ENCODE measurements at regions not wholly inside any gene's neighbourhood (a gene's known extent, or its start where the extent isn't known, plus 50 kb on each side); places are given as distances from the start of the nearest gene placed in this dataset.
A peak's percentile ranks its signal among the peaks of the same experiment; 100 is the strongest.

- DNase-seq, result no peak
Measured at GRCh38 chr17:73958453-73958852, 245.0 kb upstream of the RPL38 start.

DNA sequence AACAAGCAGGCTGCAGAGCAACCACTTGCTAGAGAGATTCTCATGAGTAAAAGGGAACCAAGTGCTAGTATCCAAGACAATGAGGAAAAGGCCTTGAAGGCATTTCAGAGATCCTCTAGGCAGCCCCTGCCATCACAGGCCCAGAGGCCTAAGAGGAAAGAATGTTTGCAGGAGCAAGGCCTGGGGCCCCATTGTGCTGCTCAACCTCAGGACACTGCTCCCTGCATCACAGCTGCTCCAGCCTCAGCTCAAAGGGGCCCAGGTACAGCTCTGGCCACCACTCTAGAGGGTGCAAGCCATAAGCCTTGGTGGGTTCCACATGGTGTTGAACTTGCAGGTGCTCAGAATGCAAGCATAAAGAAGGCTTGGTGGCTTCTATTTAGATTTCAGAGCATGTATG, 243.0 kb upstream of the RPL38 start:
- DNase-seq, result no peak

DNA sequence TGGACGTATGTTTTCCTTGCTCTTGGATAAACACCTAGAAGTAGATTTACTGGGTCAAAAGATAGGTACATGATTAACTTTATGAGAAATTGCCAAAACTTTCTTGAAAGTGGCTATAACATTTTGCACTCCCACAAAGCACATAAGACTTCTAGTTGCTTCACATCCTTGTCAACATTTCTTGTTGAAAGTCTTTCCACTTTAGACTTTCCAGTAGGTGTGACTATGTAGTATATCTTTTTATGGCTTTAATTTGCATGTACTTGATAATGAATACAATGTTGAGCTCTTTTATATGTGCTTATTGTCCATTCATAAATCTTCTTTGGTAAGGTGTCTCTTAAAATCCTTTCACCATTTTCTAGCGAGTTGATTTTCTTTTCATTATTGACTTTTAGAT, 241.2 kb upstream of the RPL38 start:
- no peak for DNase-seq

GRCh38 chr17:73968680-73969079, 234.8 kb upstream of the RPL38 start:
- no peak for DNase-seq

- no peak for DNase-seq
Measured at GRCh38 chr17:73969956-73970355, 233.5 kb upstream of the RPL38 start.

GRCh38 chr17:73971127-73971526, 232.4 kb upstream of the RPL38 start:
- no peak for DNase-seq

- DNase-seq, result no peak
Measured at GRCh38 chr17:73972056-73972455, 231.4 kb upstream of the RPL38 start.

GRCh38 chr17:73972901-73973300, 230.6 kb upstream of the RPL38 start:
- DNase-seq, result no peak

GRCh38 chr17:73973586-73974409, 229.7 kb upstream of the RPL38 start:
- DNase-seq, result no peak

- no peak for DNase-seq
Measured at GRCh38 chr17:73974536-73974935, 228.9 kb upstream of the RPL38 start.

DNA sequence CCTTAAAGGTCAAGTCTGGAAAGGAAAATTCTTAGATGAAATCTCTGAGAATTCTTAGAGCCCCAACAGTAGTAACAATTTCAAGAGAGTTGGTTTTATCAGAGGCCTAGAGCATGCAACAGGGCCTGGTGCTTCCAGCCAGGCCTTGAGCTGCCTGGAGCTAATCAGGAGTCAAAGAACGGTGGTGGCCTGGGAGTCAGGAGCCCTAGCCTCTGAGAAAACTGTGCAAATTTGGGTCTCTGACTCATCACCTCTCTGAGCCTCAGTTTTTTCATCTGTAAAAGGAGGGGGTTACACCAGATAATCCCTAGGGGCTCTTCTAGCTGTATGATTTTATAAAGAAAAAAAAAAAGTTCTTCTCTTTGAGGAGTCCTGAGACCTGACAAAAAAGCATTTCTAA, 227.3 kb upstream of the RPL38 start:
- no peak for DNase-seq

- peak; percentile 81 for DNase-seq
Measured at GRCh38 chr17:73976676-73977521, 226.6 kb upstream of the RPL38 start.

DNA sequence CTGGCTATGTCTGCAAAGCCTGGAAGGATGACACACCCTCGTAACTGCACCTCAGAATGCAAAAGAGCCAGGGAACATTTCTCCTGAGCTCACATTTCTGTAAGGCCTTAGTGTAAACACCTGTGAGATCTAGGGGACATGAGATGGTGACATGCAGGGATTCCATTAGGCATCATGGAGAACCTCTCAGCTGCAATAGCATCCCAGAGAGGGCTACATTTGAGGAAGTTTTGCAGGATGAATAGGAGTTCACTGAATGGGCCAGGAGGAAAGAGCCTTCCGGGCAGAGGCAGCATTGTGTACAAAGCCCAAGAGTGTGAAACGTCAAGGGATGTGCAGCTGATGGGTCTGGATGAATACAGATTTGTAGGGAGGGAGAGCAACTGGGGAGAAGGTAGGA, 223.0 kb upstream of the RPL38 start:
- DNase-seq, result no peak

- DNase-seq, result no peak
Measured at GRCh38 chr17:73982871-73983270, 220.6 kb upstream of the RPL38 start.

DNA sequence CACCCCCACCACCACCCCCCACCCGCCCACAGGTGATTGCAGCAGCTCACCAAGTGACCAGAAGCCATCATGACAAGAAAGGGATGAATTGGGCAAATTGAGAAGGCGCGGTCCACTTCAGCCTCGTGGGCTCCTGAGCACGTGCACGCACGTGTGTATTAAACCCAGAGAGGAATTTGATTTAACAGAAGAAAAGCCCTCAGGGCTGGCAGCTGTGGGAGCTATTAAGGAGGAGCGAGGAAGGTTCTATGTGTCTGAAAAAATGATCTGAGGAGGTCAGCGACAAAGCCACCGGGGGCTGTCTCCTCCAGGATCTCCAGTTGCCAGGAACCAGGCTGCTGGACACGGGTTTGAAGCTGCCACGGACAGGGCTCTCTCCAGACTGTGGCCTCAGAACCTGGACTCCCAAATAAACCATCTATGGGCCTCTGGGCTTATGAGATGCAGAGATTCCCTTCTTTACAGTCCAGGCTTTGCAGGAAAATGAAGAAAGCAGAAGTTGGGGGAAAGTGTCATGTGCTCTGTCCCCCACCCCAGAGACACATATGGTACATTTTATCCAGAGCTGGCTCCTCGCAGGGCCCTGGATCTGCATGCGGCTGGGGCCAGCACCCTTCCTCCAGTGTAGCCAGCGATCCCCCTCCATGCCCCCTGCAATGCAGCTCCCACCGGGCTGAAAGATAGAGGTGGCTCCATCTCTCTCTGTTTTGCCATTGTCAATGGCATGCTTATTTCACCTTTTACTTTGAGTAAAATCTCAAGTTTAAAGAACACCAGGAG, 219.7 kb upstream of the RPL38 start:
- no peak for DNase-seq

GRCh38 chr17:73984941-73985340, 218.5 kb upstream of the RPL38 start:
- no peak for DNase-seq

DNA sequence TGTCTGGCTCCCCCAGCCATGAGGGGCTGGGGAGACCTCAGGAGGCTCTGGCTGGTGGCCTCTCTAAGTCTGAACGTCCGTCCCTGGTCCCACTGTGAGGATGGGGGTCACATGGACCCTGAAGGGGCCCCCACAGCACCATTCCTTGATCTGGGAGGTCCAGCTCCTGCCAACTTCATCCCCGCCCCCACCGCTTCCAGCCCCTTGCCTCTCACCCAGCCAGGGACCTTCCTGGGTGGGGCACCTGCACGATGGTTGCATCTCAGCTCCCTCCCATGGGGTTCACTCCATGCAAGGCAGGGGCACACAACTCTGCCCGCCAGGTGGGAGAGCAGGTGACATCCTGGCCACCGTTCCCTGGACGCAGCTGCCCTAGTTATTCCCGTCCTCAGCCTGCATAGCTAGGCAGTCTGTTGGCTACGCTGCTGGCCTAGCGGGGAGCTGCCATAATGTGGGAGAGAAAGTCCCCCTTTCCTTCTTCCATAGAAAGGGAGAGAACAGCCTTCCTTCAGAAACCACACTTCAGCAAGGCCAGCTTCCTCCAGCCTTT, 217.9 kb upstream of the RPL38 start:
- no peak for DNase-seq

DNA sequence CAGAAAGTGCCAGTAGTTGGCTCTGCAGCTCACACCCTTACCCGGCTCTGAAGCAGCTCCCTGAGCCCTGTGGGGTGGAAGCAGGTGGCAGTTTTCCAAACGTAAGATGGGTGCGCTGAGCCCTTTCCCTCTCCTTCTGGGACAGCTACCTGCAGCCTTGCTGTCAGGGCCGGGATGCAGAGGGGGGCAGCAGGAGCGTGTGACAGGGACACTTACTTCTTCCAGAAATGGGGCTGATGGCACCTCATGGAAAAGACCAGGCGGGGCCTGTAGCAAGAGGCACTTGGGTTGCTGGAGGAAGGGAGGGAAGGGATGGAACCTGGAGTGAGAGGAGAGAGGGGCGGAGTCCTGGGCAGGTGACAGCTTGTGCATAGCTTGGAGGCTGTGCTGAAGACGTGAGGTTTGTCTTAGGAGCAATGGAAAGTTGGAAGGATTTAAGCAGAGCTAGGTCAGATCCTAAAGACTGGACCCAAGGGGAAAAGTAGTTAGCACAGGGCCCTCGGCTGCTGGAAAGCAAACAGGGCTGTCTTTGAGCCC, 216.8 kb upstream of the RPL38 start:
- DNase-seq, result no peak

GRCh38 chr17:73987395-73987794, 216.1 kb upstream of the RPL38 start:
- DNase-seq, result no peak

- no peak for DNase-seq
Measured at GRCh38 chr17:73987845-73988509, 215.5 kb upstream of the RPL38 start.

GRCh38 chr17:73989671-73990070, 213.8 kb upstream of the RPL38 start:
- DNase-seq, result no peak

DNA sequence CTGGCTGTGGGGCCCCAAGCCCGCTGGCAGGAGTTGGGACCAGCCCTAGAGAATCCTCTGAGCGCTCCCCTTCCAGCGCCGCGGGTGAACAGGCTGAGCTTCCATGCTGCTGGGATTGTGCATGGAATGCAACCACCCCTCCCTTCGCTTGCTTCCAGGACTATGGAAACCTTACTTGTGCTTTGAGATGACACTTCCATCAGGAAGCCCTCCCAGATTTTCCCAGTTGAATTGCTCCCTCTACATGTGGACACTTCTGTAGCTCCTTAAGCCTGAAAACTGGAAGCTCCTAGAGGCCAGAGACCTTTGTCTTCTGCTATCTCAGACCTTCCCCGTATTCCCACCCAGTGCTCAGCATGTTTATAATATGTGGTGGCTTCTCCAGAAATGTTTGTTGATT, 213.2 kb upstream of the RPL38 start:
- no peak for DNase-seq

Measured in NCI-H2107 (cell line).